ENCODE measurements at regions not wholly inside any gene's neighbourhood (a gene's known extent, or its start where the extent isn't known, plus 50 kb on each side); places are given as distances from the start of the nearest gene placed in this dataset.
"Not testable (repeated sequence)": the region's sequence is repeated elsewhere in the genome, so short reads cannot be mapped to it uniquely, and the experiment has no call there.

DNA sequence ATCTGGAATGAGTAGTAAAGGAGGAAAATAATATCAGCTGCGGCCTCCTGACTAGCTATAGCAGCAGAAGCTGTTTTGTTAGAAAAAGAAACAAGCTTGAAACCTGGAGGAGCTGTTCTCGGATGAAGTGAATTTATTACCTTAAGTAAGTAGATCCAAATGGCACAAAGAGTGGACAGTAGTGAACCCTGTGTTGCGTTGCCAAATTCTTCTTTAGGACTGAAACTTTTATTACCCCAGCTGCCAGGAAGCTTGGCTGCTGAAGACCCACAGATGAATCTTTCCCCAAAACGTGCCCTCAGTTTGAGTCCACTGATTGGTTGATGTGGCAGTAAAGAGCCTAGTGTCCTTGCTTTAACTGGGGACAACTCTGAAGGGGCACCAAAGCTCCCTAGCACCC is 366.8 kb upstream of the GBE1 start:
- Mint-ChIP-seq H3K27ac (ENCODE audit: unreplicated experiment) (no peak overlapping the region), H3K36me3 (ENCODE audit: low read depth, unreplicated experiment) (no peaks in the 10 kb centered on the region)
- no peak for DNase-seq (ENCODE audit: low spot score)

GRCh38 chr3:82122554-82123345 is 361.3 kb upstream of the GBE1 start:
- H3K4me1 Mint-ChIP-seq (ENCODE audit: unreplicated experiment), result no peaks in the 10 kb centered on the region
- no peaks in the 10 kb centered on the region for H3K36me3 Mint-ChIP-seq (ENCODE audit: low read depth, unreplicated experiment)
- H3K27me3 Mint-ChIP-seq (ENCODE audit: unreplicated experiment), result no peaks in the 10 kb centered on the region
- TF ChIP-seq, protein P1, sequence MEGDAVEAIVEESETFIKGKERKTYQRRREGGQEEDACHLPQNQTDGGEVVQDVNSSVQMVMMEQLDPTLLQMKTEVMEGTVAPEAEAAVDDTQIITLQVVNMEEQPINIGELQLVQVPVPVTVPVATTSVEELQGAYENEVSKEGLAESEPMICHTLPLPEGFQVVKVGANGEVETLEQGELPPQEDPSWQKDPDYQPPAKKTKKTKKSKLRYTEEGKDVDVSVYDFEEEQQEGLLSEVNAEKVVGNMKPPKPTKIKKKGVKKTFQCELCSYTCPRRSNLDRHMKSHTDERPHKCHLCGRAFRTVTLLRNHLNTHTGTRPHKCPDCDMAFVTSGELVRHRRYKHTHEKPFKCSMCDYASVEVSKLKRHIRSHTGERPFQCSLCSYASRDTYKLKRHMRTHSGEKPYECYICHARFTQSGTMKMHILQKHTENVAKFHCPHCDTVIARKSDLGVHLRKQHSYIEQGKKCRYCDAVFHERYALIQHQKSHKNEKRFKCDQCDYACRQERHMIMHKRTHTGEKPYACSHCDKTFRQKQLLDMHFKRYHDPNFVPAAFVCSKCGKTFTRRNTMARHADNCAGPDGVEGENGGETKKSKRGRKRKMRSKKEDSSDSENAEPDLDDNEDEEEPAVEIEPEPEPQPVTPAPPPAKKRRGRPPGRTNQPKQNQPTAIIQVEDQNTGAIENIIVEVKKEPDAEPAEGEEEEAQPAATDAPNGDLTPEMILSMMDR (IDR thresholded peaks at IDR 0.05; ENCODE audit: unreplicated experiment), result no peak
- no peaks in the 10 kb centered on the region for H3K9me3 Mint-ChIP-seq (ENCODE audit: unreplicated experiment)
- H3K4me3 Mint-ChIP-seq (ENCODE audit: unreplicated experiment), result no peak overlapping the region
- H3K27ac Mint-ChIP-seq (ENCODE audit: unreplicated experiment), result no peak overlapping the region
- DNase-seq (ENCODE audit: low spot score), result no peak

More for the DNA sequence above, 366.8 kb upstream of the GBE1 start:
- TF ChIP-seq, protein P1 (IDR thresholded peaks at IDR 0.05; ENCODE audit: unreplicated experiment), result no peak
- no peaks in the 10 kb centered on the region for H3K27me3 Mint-ChIP-seq (ENCODE audit: unreplicated experiment)
- no peak overlapping the region for H3K4me3 Mint-ChIP-seq (ENCODE audit: unreplicated experiment)
- H3K9me3 Mint-ChIP-seq (ENCODE audit: unreplicated experiment), result no peaks in the 10 kb centered on the region
- H3K4me1 Mint-ChIP-seq (ENCODE audit: unreplicated experiment), result peaks cover 2% of the 10 kb centered on the region

DNA sequence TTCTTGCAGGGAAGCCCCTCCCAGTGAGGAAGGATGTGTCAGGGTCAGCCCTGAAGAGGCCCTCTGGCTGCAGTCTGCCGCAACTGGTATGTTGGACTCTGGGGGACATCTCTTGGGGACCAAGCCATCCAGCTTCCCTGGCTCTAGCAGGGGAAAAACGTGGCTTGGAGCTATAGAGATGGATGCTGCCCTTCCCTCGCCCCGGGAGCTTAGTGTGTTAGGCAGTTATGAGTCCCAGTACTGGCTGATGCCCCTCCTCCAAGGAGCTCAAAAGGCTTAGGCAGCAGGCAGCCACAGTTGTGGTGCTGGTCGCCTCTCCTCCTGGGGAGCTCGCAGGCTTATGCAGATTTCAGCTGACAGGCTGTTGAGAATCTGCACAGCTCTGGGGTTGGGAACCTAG is 353.1 kb upstream of the GBE1 start:
- TF ChIP-seq, protein P1 (IDR thresholded peaks at IDR 0.05; ENCODE audit: unreplicated experiment), result no peak
- H3K4me1 Mint-ChIP-seq (ENCODE audit: unreplicated experiment), result no peaks in the 10 kb centered on the region
- peaks cover 10% of the 10 kb centered on the region for H3K36me3 Mint-ChIP-seq (ENCODE audit: low read depth, unreplicated experiment)
- peaks cover 23% of the 10 kb centered on the region for H3K9me3 Mint-ChIP-seq (ENCODE audit: unreplicated experiment)
- DNase-seq (ENCODE audit: low spot score), result no peak
- no peak overlapping the region for H3K27ac Mint-ChIP-seq (ENCODE audit: unreplicated experiment)
- no peaks in the 10 kb centered on the region for H3K27me3 Mint-ChIP-seq (ENCODE audit: unreplicated experiment)
- H3K4me3 Mint-ChIP-seq (ENCODE audit: unreplicated experiment), result no peak overlapping the region

- not testable (repeated sequence) for H3K27ac Mint-ChIP-seq (ENCODE audit: unreplicated experiment); H3K27me3 Mint-ChIP-seq (ENCODE audit: unreplicated experiment); H3K4me3 Mint-ChIP-seq (ENCODE audit: unreplicated experiment); H3K4me1 Mint-ChIP-seq (ENCODE audit: unreplicated experiment); DNase-seq (ENCODE audit: low spot score)
- Mint-ChIP-seq H3K9me3 (ENCODE audit: unreplicated experiment) (peaks cover 23% of the 10 kb centered on the region), H3K36me3 (ENCODE audit: low read depth, unreplicated experiment) (peaks cover 10% of the 10 kb centered on the region)
Observed at GRCh38 chr3:82110721-82111120, 349.3 kb upstream of the GBE1 start.

- no peaks in the 10 kb centered on the region for H3K36me3 Mint-ChIP-seq (ENCODE audit: low read depth, unreplicated experiment)
- no peaks in the 10 kb centered on the region for H3K27me3 Mint-ChIP-seq (ENCODE audit: unreplicated experiment)
- no peaks in the 10 kb centered on the region for H3K9me3 Mint-ChIP-seq (ENCODE audit: unreplicated experiment)
- H3K4me3 Mint-ChIP-seq (ENCODE audit: unreplicated experiment), result no peak overlapping the region
- no peak overlapping the region for H3K27ac Mint-ChIP-seq (ENCODE audit: unreplicated experiment)
- DNase-seq (ENCODE audit: low spot score), result no peak
- H3K4me1 Mint-ChIP-seq (ENCODE audit: unreplicated experiment), result no peaks in the 10 kb centered on the region
- TF ChIP-seq, protein P1 (IDR thresholded peaks at IDR 0.05; ENCODE audit: unreplicated experiment), result no peak
Observed at GRCh38 chr3:82103241-82103640, 341.8 kb upstream of the GBE1 start.
